ENCODE measurements at regions not wholly inside any gene's neighbourhood (a gene's known extent, or its start where the extent isn't known, plus 50 kb on each side); places are given as distances from the start of the nearest gene placed in this dataset.

- TF ChIP-seq POLR2AphosphoS5 (IDR thresholded peaks at IDR 0.05; ENCODE audit: low read depth) (no peak), CTCF (IDR thresholded peaks at IDR 0.05; ENCODE audit: insufficient read depth, low read length) (no peak), SPI1 (IDR thresholded peaks at IDR 0.05; ENCODE audit: borderline replicate concordance, low read depth) (no peak), GABPA (IDR thresholded peaks at IDR 0.05; ENCODE audit: low read depth) (no peak)
These were observed 469.9 kb upstream of the CBLB start for GRCh38 chr3:106338582-106339214.

All from HL-60 (cell line).